Fibroblast of lung (primary cell): ENCODE measurements at regions not wholly inside any gene's neighbourhood (a gene's known extent, or its start where the extent isn't known, plus 50 kb on each side); places are given as distances from the start of the nearest gene placed in this dataset.

Source experiments
- DNase-seq, 2 donors: peaks; one replicate each; pipeline versions ENCODE4 v3.0.0 to v3.0.0-alpha.2; 2010; ENCODE audit warnings: low read depth in 2 of 2
- H2AFZ ChIP-seq: 2 replicates; pipeline ENCODE4 v1.5.1; 2012; ENCODE audit warnings: low read length, control low read depth, inconsistent platforms
- H3K27ac ChIP-seq: 2 replicates; pipeline ENCODE4 v1.5.1; 2011; ENCODE audit warnings: low read length, control low read depth; ENCODE audit not compliant: insufficient read depth
- H3K27me3 ChIP-seq: 2 replicates; pipeline ENCODE4 v1.5.1; 2011; ENCODE audit warnings: mild to moderate bottlenecking, low read length; ENCODE audit not compliant: control insufficient read depth, insufficient read depth
- H3K36me3 ChIP-seq: 2 replicates; pipeline ENCODE4 v1.5.1; 2011; ENCODE audit warnings: low read length; ENCODE audit not compliant: control insufficient read depth, insufficient read depth
- H3K4me1 ChIP-seq: 2 replicates; pipeline ENCODE4 v1.5.1; 2011; ENCODE audit warnings: low read length; ENCODE audit not compliant: control insufficient read depth, insufficient read depth; ENCODE audit errors: extremely low read depth
- H3K4me2 ChIP-seq: 2 replicates; pipeline ENCODE4 v1.5.1; 2011; ENCODE audit warnings: low read length, control low read depth; ENCODE audit not compliant: insufficient read depth; ENCODE audit errors: extremely low read depth
- H3K4me3 ChIP-seq, 4 experiments: fragments of 200-600 bp in 1 of 4; sonication (generic) in 1 of 4; replicated peaks in 1 of 4; 2 replicates each; pipeline ENCODE4 v1.5.1; 2011 to 2016; ENCODE audit warnings: low read length in 4 of 4, low read depth in 3 of 4, mild to moderate bottlenecking in 3 of 4, control low read depth in 2 of 4, inconsistent platforms in 1 of 4, mixed read lengths in 1 of 4; ENCODE audit not compliant: insufficient read depth in 1 of 4; ENCODE audit errors: control extremely low read depth in 1 of 4
- H3K79me2 ChIP-seq: 2 replicates; pipeline ENCODE4 v1.5.1; 2012; ENCODE audit warnings: mild to moderate bottlenecking, low read length, inconsistent platforms; ENCODE audit not compliant: control insufficient read depth, insufficient read depth
- H3K9ac ChIP-seq: 2 replicates; pipeline ENCODE4 v1.5.1; 2011; ENCODE audit warnings: mild to moderate bottlenecking, low read length, control low read depth; ENCODE audit not compliant: insufficient read depth
- H3K9me3 ChIP-seq: 2 replicates; pipeline ENCODE4 v1.5.1; 2012; ENCODE audit warnings: low read depth, low read length; ENCODE audit not compliant: control insufficient read depth, insufficient read depth
- H4K20me1 ChIP-seq: 2 replicates; pipeline ENCODE4 v1.5.1; 2011; ENCODE audit warnings: low read length; ENCODE audit not compliant: control insufficient read depth, insufficient read depth; ENCODE audit errors: extremely low read depth
- EZH2 ChIP-seq: IDR thresholded peaks from 2 replicates; pipeline ENCODE4 v1.5.1; 2012; ENCODE audit warnings: low read length, control low read depth, mild to moderate bottlenecking; ENCODE audit errors: missing control alignments
- TF ChIP-seq, protein P1 (sequence below), 2 donors: IDR thresholded peaks in 1 of 2; conservative IDR thresholded peaks in 1 of 2; 1 replicate in 1 of 2; 2 replicates in 1 of 2; pipeline ENCODE4 v1.5.1; 2011 to 2012; ENCODE audit warnings: low read length in 2 of 2, control low read depth in 1 of 2, inconsistent platforms in 1 of 2, low read depth in 1 of 2, mild to moderate bottlenecking in 1 of 2

DNA sequence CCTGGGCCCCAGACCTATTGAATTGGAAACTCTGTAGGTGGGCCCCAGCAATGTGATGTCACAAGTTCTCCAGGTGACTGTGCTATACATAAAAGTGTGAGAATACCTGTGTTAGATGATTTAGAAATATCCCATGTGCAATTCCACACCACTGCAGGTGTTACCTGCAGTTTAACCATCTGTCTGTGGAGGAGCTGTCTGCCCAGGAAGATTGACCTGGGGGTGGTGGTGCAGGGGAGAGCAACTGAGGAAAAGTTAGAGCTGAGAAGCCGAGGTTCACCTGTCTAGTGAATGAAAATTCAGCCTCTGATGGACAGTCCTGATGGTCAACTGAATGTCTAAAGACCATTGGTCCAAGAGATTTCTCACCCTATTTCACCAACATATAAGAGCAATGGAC lies 132.2 kb upstream of the SLC24A5 start:
- Histone ChIP-seq H2AFZ (no peak overlapping the region), H3K27ac (no peak overlapping the region), H3K9me3 (no peaks in the 10 kb centered on the region), H3K27me3 (no peaks in the 10 kb centered on the region), H3K4me2 (no peak overlapping the region), H4K20me1 (no peaks in the 10 kb centered on the region), H3K4me1 (no peaks in the 10 kb centered on the region), H3K79me2 (no peaks in the 10 kb centered on the region), H3K9ac (no peak overlapping the region), H3K36me3 (no peaks in the 10 kb centered on the region), H3K4me3 (no peak overlapping the region)
- DNase-seq: no peak
- no peak for TF ChIP-seq EZH2
- TF ChIP-seq, protein P1, sequence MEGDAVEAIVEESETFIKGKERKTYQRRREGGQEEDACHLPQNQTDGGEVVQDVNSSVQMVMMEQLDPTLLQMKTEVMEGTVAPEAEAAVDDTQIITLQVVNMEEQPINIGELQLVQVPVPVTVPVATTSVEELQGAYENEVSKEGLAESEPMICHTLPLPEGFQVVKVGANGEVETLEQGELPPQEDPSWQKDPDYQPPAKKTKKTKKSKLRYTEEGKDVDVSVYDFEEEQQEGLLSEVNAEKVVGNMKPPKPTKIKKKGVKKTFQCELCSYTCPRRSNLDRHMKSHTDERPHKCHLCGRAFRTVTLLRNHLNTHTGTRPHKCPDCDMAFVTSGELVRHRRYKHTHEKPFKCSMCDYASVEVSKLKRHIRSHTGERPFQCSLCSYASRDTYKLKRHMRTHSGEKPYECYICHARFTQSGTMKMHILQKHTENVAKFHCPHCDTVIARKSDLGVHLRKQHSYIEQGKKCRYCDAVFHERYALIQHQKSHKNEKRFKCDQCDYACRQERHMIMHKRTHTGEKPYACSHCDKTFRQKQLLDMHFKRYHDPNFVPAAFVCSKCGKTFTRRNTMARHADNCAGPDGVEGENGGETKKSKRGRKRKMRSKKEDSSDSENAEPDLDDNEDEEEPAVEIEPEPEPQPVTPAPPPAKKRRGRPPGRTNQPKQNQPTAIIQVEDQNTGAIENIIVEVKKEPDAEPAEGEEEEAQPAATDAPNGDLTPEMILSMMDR (conservative IDR thresholded peaks at IDR 0.05 in 1 of 2, IDR thresholded peaks at IDR 0.05 in 1 of 2; ENCODE audit: low read depth in 1 of 2, low read length in 2 of 2): no peak

DNA sequence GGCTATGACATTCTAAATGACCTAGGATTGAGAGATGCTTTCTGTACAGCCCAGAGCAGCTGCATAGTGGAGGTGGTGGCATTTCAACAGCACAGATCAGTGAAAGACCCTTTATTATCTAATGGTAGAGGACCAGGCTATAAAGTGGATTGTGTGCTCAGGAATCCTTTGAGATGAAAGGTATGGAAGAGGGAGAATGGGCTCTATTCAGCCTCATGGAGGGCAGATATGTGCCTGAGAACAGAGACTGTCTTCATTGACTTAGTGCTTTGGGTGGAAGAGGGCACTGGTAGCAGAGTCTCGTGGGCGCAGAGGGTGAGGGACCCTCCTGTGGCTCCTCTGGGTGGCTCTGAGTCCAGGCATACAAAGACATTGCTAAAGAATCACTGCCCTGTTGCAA lies 130.0 kb upstream of the SLC24A5 start:
- Histone ChIP-seq H3K4me1 (no peaks in the 10 kb centered on the region), H3K9ac (no peak overlapping the region), H3K27me3 (no peaks in the 10 kb centered on the region), H3K9me3 (no peaks in the 10 kb centered on the region), H4K20me1 (no peaks in the 10 kb centered on the region), H3K36me3 (no peaks in the 10 kb centered on the region), H3K4me2 (no peak overlapping the region), H3K27ac (no peak overlapping the region), H3K4me3 (no peak overlapping the region), H2AFZ (no peak overlapping the region), H3K79me2 (no peaks in the 10 kb centered on the region)
- no peak for DNase-seq
- TF ChIP-seq, protein P1 (conservative IDR thresholded peaks at IDR 0.05 in 1 of 2, IDR thresholded peaks at IDR 0.05 in 1 of 2; ENCODE audit: low read depth in 1 of 2, low read length in 2 of 2): no peak
- TF ChIP-seq EZH2: no peak

DNA sequence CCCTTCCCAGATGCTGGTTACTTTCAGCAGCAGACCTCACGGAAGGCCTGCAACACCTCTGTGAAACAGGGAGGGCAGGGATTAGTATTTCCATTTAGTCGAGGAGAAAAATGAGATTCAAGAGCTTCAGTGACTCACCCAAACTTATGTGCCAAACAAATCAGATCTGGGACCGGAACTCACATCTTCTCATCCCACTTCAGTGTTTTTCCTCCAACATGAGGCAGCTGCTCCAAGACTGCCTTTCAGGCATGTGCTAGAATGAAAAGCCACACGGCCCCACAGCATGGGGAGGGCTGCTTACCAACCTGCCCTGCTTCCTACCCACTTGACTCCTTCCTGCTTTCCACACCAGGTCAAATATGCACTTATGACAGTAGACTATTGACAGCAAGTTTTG lies 129.4 kb upstream of the SLC24A5 start:
- Histone ChIP-seq H3K36me3 (no peaks in the 10 kb centered on the region), H3K79me2 (no peaks in the 10 kb centered on the region), H4K20me1 (no peaks in the 10 kb centered on the region), H3K27me3 (no peaks in the 10 kb centered on the region), H3K4me2 (no peak overlapping the region), H3K4me3 (no peak overlapping the region), H3K9ac (no peak overlapping the region), H2AFZ (no peak overlapping the region), H3K4me1 (no peaks in the 10 kb centered on the region), H3K27ac (no peak overlapping the region), H3K9me3 (no peaks in the 10 kb centered on the region)
- DNase-seq: peak; percentile 50 to 72
- TF ChIP-seq, protein P1 (conservative IDR thresholded peaks at IDR 0.05 in 1 of 2, IDR thresholded peaks at IDR 0.05 in 1 of 2; ENCODE audit: low read depth in 1 of 2, low read length in 2 of 2): no peak
- TF ChIP-seq EZH2: no peak
